ENCODE measurements at regions not wholly inside any gene's neighbourhood (a gene's known extent, or its start where the extent isn't known, plus 50 kb on each side); places are given as distances from the start of the nearest gene placed in this dataset.

DNA sequence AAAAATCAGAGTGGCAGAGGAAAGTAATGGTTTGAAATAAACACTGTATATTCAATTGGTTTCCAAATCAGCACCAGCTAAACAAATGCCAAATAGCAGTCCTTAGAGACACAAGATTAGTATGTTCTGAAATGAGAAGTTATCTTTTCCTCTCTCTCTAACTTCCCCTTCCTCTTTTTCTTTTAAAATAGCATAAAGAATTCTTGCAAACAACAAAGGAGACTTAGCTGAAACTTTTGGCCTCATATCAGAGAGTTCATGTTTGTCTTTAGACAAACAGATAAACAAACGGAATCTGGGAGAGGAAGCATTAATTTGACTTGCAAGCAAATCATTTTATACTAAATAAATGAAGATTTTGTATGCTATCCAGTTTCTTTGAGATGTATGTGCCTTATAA is 399.0 kb downstream of the GBA3 start:
- TF ChIP-seq, protein P1, sequence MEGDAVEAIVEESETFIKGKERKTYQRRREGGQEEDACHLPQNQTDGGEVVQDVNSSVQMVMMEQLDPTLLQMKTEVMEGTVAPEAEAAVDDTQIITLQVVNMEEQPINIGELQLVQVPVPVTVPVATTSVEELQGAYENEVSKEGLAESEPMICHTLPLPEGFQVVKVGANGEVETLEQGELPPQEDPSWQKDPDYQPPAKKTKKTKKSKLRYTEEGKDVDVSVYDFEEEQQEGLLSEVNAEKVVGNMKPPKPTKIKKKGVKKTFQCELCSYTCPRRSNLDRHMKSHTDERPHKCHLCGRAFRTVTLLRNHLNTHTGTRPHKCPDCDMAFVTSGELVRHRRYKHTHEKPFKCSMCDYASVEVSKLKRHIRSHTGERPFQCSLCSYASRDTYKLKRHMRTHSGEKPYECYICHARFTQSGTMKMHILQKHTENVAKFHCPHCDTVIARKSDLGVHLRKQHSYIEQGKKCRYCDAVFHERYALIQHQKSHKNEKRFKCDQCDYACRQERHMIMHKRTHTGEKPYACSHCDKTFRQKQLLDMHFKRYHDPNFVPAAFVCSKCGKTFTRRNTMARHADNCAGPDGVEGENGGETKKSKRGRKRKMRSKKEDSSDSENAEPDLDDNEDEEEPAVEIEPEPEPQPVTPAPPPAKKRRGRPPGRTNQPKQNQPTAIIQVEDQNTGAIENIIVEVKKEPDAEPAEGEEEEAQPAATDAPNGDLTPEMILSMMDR (IDR thresholded peaks at IDR 0.05): no peak
- TF ChIP-seq POLR2A (IDR thresholded peaks at IDR 0.05): no peak
